RWPE1 (cell line): ENCODE measurements at regions not wholly inside any gene's neighbourhood (a gene's known extent, or its start where the extent isn't known, plus 50 kb on each side); places are given as distances from the start of the nearest gene placed in this dataset.
A peak's percentile ranks its signal among the peaks of the same experiment; 100 is the strongest.
"Not testable (repeated sequence)": the region's sequence is repeated elsewhere in the genome, so short reads cannot be mapped to it uniquely, and the experiment has no call there.

Experiments
- CTCF ChIA-PET: fragments of 350-600 bp; sonication (Branson Sonifier 250); formaldehyde crosslinking; extraction: SDS; loops from one replicate; lab custom pipeline; 2021; lab: Yijun Ruan, JAX
- POLR2A ChIA-PET: fragments of 400-600 bp; formaldehyde crosslinking; extraction: SDS; loops from one replicate; lab custom pipeline; 2020; ENCODE audit warnings: antibody characterized with exemption; ENCODE audit not compliant: low non-redundant PET; lab: Yijun Ruan, JAX
- DNase-seq: peaks from one replicate; pipeline ENCODE4 v3.0.0; 2012; ENCODE audit warnings: low spot score
- H3K27ac ChIP-seq: fragments of 450-650 bp; 2 replicates; pipeline ENCODE4 v1.5.1; 2017
- TF ChIP-seq, protein P1 (sequence below): fragments of 450-650 bp; conservative IDR thresholded peaks from 2 replicates; pipeline ENCODE4 v1.5.1; 2017; ENCODE audit warnings: low read depth, mild to moderate bottlenecking

DNA sequence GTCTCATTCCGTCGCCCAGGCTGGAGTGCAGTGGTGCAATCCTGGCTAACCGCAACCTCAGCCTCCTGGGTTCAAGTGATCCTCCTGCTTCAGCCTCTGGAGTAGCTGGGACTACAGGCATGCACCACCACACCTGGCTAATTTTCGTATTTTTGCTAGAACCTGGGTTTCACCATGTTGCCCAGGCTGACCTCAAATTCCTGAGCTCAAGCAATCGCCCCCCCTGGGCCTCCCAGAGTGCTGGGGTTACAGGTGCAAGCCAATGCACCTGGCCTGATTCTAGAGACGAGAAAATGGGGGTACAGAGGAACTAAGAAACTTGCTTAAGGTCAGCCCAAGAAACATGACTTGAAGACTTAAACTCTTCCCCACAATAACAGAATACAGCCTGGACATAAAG, 111.0 kb downstream of the PRR15 start:
- POLR2A ChIA-PET, H3K27ac ChIP-seq, CTCF ChIA-PET, DNase-seq: not testable (repeated sequence)

DNA sequence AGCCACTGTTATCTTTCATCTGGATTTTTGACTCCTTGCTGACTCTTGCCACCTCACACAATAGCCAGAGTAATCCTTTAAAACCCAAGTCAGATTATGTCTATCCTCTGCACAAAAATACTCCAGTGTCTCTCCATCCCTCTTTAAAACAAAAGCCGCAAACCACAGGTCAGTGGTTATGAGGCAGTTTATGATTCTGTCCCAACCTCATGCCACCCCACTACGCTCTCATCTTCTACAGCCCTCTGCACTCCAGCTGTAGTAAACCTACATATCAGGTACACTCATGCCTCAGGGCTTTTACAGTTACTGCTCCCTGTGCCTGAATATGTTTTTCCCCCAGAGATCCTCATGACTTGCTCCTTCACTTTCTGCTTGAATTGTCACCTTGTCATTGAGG, 113.6 kb downstream of the PRR15 start:
- POLR2A ChIA-PET, CTCF ChIA-PET, DNase-seq, H3K27ac ChIP-seq: not testable (repeated sequence)

DNA sequence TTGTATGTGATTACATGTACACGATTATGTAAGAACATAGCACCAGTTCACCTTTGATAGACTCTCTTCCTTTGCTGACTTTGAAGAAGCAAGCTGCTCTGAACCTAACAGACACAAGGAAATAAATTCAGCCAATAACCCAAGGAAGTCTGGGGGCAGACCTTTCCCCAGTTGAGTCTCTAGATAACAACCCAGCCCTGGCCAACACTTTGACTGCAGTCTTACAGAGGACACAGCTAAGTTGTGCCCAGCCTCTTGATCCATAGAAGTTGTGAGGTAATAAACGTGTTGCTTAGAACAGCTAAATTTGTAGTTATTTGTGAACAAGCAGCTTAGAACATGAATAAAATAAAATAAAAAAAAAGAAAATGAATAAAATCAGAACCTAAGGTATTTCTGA, 116.3 kb downstream of the PRR15 start:
- DNase-seq, CTCF ChIA-PET, H3K27ac ChIP-seq, POLR2A ChIA-PET: not testable (repeated sequence)

DNA sequence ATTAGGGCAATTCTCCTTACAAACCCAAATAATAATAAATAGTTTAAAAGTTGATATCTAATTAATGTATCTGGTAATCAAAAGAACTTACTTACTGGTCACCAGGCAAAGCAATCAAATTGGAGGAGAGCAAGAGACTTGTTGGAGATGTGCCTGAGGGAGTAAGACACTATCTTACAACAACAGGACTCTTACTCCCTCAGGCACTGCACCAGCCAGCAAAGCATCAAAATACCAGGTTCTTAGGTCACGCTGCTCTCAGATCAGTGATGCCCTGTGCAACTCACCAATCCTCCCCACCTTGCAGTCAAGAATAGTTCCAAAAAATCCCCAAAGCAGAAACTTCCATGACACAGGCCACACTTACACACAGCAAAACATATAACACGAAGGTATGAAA, 117.0 kb downstream of the PRR15 start:
- POLR2A ChIA-PET, H3K27ac ChIP-seq, DNase-seq, CTCF ChIA-PET: not testable (repeated sequence)

DNA sequence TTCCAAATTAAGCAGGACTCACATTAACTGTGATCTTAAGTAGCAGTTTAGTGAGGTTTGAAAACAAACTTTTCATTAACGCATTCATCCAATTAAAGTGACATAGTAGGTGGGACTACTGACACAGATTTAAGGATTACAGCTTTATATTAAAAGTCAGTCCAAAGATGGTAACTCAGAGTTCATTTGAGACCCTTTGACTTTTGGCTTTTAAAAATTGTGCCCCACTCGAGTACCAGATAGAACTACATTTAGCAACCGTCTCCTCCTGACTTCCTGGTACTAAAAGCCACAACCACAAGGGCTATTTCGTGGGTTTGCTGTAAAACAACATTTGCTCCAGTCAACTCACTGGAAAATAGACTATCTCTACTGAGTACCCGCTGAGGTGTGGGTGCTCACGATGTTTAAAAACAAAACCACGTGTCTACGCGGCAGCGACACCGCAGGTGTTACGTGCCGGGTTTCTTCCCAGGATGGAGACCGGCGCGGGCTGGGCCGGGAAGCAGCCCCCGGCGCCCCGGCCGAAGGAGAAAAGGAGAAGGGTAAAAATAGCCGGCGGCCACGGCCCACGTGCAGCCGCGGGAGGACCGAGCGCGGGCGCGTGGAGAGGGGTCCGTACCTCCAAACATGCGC, 120.6 kb downstream of the PRR15 start:
- CTCF ChIA-PET, POLR2A ChIA-PET, DNase-seq: not testable (repeated sequence)
- H3K27ac ChIP-seq: peak overlapping the region; percentile 89

DNA sequence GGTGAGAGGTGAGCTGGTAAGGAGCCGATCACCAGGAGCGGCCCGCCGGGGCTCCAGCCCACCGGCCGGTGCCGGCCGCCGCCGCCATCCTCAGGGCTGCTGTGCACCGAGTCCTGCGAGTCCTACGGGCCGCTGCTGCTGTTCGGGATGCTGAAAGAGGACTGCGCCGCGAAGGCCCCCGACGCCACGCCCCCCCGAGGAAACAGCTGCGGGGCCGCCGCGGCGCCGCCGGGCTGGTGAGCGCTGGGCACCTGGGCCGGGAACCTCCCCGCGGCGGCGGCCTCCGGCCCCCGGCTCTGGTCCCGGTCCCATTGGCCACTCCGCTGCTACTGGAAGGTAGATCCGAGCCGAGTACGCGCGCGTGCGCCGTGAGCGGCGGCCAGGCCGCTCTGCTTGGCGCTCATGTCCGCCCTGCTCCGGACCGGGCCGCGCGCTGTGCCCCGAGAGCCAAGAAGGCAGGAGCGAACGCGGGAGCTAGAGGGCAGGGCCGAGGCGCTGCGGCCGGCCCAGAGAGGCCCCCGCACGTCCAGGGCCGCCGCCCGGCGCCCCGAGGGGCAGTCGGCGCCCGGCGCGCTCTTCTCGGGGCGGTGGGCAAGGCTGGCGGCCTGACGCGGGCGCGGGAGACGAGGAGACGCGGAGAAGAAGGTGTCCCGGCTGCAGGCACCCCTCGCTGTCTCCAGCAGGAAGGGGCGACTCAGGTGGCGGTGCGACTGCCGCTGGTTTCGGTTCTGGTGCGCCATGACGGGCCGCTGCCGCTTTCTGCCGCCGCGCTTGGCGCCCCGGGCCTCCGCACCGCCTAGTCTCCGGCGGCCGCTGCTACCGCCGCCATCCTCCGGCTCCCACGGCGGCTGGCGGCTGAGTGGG, 121.3 kb upstream of the WIPF3 start:
- CTCF ChIA-PET: interaction anchor here (0.6 kb wide), 1 partner anchor 50 kb away, joined by 3 read pairs; no protein-coding TSS in a partner anchor
- peak overlapping the region; percentile 89 for H3K27ac ChIP-seq
- POLR2A ChIA-PET: interaction anchor here (0.6 kb wide), 2 partner anchors 119 to 283 kb away, joined by 3 to 6 read pairs; no protein-coding TSS in a partner anchor
- DNase-seq: peak; percentile 33
- TF ChIP-seq, protein P1, sequence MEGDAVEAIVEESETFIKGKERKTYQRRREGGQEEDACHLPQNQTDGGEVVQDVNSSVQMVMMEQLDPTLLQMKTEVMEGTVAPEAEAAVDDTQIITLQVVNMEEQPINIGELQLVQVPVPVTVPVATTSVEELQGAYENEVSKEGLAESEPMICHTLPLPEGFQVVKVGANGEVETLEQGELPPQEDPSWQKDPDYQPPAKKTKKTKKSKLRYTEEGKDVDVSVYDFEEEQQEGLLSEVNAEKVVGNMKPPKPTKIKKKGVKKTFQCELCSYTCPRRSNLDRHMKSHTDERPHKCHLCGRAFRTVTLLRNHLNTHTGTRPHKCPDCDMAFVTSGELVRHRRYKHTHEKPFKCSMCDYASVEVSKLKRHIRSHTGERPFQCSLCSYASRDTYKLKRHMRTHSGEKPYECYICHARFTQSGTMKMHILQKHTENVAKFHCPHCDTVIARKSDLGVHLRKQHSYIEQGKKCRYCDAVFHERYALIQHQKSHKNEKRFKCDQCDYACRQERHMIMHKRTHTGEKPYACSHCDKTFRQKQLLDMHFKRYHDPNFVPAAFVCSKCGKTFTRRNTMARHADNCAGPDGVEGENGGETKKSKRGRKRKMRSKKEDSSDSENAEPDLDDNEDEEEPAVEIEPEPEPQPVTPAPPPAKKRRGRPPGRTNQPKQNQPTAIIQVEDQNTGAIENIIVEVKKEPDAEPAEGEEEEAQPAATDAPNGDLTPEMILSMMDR: no peak

DNA sequence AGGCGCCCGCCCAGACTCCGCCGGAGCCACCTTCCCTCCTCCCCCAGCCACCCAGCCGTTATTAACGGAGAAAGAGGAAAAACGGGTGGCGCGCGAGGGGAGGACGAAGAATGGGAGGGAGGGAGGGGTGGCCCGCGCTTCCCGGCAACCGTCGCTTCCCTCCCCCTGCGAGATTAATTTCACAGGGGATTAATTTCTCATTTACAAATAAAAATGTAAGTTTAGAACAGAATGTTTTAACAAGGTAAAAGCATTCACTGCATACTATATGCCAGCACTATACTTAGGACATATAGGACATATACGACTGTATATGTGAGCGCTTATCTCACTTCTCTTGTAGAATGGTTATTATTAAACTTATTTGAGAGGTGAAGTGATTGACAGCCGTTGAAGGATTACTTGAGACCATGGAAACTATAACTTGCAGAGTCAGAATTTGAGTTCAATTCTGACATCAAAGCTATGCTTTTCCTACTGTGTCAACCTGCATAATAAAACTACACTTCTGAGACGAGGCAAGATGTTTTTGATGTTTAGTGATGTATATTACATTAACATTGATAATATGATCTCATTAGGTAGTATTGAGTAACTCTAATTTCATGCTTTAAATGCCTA, 120.5 kb upstream of the WIPF3 start:
- peak overlapping the region; percentile 89 for H3K27ac ChIP-seq
- DNase-seq, POLR2A ChIA-PET: not testable (repeated sequence)
- CTCF ChIA-PET: interaction anchor here (0.6 kb wide), 1 partner anchor 51 kb away, joined by 3 read pairs; no protein-coding TSS in a partner anchor

DNA sequence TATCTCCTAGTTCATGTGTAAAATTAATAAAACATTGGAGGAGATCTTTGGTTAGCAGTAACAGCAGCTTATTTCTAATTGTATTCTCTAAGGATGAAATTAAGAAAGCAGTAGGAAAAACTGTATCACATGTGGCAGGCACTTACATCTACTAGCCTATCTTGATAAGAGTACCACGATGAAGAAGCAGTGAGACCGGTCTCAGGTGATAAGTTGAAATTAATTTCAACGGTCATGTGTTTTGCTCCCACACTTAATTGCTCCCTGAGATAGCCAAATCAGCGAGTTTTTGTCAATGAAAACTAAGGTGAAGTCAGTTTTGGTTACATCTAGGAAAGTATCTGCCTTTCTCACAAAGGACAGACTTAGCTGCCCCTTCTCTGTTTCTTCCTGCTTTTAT, 115.8 kb upstream of the WIPF3 start:
- CTCF ChIA-PET, DNase-seq, H3K27ac ChIP-seq, POLR2A ChIA-PET: not testable (repeated sequence)

DNA sequence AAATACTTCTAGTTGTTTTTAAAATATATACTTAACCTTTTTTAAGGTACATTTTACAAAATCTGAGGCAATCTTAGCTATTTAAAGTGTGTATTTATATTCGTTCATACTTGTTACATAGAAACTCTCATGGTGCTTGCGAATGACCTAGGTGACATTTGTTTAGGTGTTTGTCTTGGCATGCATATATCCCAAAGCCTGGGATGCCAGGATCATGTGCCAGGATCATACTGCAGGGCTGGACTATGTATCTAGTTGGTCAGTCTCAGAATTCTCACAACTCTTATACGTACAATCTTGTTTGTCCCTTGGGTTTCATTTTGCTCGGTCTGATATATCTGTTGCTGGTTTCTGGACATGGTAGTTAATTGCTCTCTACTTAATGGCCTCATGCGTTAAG, 109.9 kb upstream of the WIPF3 start:
- DNase-seq, H3K27ac ChIP-seq, POLR2A ChIA-PET, CTCF ChIA-PET: not testable (repeated sequence)

DNA sequence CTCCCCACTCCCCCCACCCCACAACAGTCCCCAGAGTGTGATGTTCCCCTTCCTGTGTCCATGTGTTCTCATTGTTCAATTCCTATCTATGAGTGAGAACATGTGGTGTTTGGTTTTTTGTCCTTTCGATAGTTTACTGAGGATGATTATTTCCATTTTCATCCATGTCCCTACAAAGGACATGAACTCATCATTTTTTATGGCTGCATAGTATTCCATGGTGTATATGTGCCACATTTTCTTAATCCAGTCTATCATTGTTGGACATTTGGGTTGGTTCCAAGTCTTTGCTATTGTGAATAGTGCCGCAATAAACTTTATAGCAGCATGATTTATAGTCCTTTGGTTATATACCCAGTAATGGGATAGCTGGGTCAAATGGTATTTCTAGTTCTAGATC, 106.6 kb upstream of the WIPF3 start:
- DNase-seq, H3K27ac ChIP-seq, CTCF ChIA-PET, POLR2A ChIA-PET: not testable (repeated sequence)

DNA sequence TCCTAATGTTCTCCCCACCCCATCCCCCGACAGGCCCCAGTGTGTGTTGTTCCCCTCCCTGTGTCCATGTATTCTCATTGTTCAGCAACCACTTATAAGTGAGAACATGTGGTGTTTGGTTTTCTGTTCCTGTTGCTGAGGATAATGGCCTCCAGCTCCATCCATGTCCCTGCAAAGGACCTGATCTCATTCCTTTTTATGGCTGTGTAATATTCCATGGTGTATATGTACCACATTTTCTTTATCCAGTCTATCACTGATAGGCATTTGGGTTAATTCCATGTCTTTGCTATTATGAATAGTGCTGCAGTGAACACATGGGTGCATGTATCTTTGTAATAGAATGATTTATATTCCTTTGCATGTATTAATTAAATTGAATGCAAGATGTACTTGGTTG, 104.8 kb upstream of the WIPF3 start:
- POLR2A ChIA-PET, DNase-seq, CTCF ChIA-PET, H3K27ac ChIP-seq: not testable (repeated sequence)

DNA sequence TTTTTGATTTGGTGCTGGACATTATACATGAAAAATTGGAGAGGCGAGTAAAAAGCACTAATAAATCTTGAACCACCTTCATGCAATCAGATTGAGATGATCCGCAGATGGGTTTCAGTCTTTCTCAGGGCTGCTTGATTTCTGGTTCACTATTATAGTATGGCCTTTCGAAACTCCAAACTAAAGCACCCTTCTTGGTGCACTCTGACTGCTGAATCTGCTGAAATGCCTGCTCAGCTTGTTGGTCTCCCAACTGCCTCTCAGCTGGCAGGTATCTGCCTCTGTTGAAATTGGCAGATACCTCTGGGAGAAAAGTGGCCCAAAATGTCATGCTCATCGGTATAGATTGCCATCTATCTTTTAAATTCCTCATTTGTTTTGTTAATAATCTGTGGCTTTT, 102.5 kb upstream of the WIPF3 start:
- DNase-seq, CTCF ChIA-PET, H3K27ac ChIP-seq, POLR2A ChIA-PET: not testable (repeated sequence)

DNA sequence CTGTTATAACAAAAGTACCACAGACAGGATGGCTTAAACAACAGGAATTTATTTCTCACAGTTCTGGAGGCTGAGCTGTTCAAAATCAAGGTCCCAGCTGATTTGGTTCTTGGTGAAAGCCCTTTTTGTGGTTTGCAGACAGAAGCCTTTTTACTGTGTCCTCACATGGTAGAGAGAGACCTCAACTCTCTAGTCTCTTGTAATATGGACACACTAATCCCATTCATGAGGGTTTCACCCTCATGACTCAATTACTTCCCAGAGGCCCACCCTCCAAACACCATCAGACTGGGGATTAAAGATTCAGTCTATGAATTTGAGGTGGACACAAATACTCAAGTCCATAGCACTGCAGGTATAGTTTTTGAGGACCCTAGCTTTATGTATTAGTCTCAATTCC, 97.3 kb upstream of the WIPF3 start:
- CTCF ChIA-PET, POLR2A ChIA-PET, H3K27ac ChIP-seq, DNase-seq: not testable (repeated sequence)

DNA sequence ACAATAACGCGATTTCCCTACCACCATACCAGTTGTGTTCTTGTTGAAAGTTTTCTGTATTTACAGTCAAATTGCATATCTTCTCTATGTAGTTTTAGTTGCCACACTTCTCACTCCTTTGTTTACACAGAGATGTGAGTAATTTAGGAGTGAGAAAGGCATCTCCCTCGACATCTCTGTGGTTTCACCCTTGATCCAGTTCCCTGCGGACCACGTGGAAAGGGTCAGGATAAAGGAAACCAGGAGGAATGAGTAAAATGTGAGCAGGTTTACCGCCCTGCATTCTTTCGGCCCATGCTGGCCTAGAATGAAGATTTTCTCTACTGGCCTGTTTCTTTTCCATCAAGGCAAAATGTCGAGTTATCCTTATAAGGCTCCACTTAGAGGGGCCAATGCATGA, 83.2 kb upstream of the WIPF3 start:
- peak; percentile 71 for DNase-seq
- H3K27ac ChIP-seq, POLR2A ChIA-PET, CTCF ChIA-PET: not testable (repeated sequence)
